HEK293 (cell line): ENCODE measurements at regions not wholly inside any gene's neighbourhood (a gene's known extent, or its start where the extent isn't known, plus 50 kb on each side); places are given as distances from the start of the nearest gene placed in this dataset.

Source experiments
- CTCF ChIA-PET: fragments of 350-600 bp; formaldehyde crosslinking; extraction: SDS; loops from one replicate; lab custom pipeline; 2021; ENCODE audit warnings: antibody characterized with exemption; lab: Yijun Ruan, JAX
- POLR2A ChIA-PET: fragments of 300-600 bp; formaldehyde crosslinking; extraction: SDS; loops from one replicate; lab custom pipeline; 2020; ENCODE audit warnings: antibody characterized with exemption, inconsistent platforms; lab: Yijun Ruan, JAX
- H3K27ac ChIP-seq: fragments of 200-500 bp; sonication (Bioruptor generic); 2 replicates; pipeline ENCODE4 v1.5.1; 2014; ENCODE audit warnings: low read depth, low read length, control low read depth, inconsistent platforms; ENCODE audit errors: extremely low read depth
- H3K36me3 ChIP-seq, 2 experiments: fragments of 200-500 bp in 1 of 2; sonication (Bioruptor generic) in 1 of 2; 1 replicate in 1 of 2; 2 replicates in 1 of 2; pipeline ENCODE4 v1.5.1; 2014 to 2017; ENCODE audit warnings: inconsistent platforms in 2 of 2, low read length in 2 of 2; ENCODE audit not compliant: control insufficient read depth in 2 of 2, insufficient read depth in 1 of 2
- H3K4me1 ChIP-seq: fragments of 200-500 bp; sonication (Bioruptor generic); 2 replicates; pipeline ENCODE4 v1.5.1; 2014; ENCODE audit warnings: mild to moderate bottlenecking, low read length, inconsistent platforms; ENCODE audit not compliant: control insufficient read depth, insufficient read depth
- H3K4me3 ChIP-seq: 2 replicates; pipeline ENCODE4 v1.5.1; 2011; ENCODE audit warnings: low read depth, mild to moderate bottlenecking, control low read depth, low read length, moderate library complexity
- H3K9me3 ChIP-seq: fragments of 200-500 bp; sonication (Bioruptor generic); 2 replicates; pipeline ENCODE4 v1.5.1; 2014; ENCODE audit warnings: low read depth, low read length, inconsistent platforms; ENCODE audit not compliant: control insufficient read depth, insufficient read depth
- ATF2 ChIP-seq: fragments of 450-650 bp; formaldehyde crosslinking; IDR thresholded peaks from 2 replicates; pipeline ENCODE4 v1.5.1; 2016; ENCODE audit warnings: missing biosample characterization, missing genetic modification characterization, low read depth
- PBX3 ChIP-seq: sonication (generic); formaldehyde crosslinking; IDR thresholded peaks from 2 replicates; pipeline ENCODE4 v1.8.1; 2022; ENCODE audit warnings: mild to moderate bottlenecking, moderate library complexity, missing genetic modification reagents
- PRDM6 ChIP-seq: fragments of 450-650 bp; formaldehyde crosslinking; IDR thresholded peaks from 2 replicates; pipeline ENCODE4 v1.5.1; 2017; ENCODE audit warnings: missing biosample characterization, missing genetic modification characterization
- SP3 ChIP-seq: fragments of 450-650 bp; formaldehyde crosslinking; IDR thresholded peaks from 2 replicates; pipeline ENCODE4 v1.5.1; 2016; ENCODE audit warnings: missing biosample characterization, missing genetic modification characterization
- ZBTB7A ChIP-seq: fragments of 450-650 bp; formaldehyde crosslinking; IDR thresholded peaks from 2 replicates; pipeline ENCODE4 v1.5.1; 2016; ENCODE audit warnings: low read depth, missing biosample characterization, missing genetic modification characterization
- ZNF140 ChIP-seq: fragments of 450-650 bp; formaldehyde crosslinking; IDR thresholded peaks from 2 replicates; pipeline ENCODE4 v1.5.1; 2016; ENCODE audit warnings: missing biosample characterization, missing genetic modification characterization
- ZNF548 ChIP-seq: fragments of 450-650 bp; formaldehyde crosslinking; IDR thresholded peaks from 2 replicates; pipeline ENCODE4 v1.5.1; 2016; ENCODE audit warnings: missing biosample characterization, missing genetic modification characterization
- ZNF560 ChIP-seq: fragments of 450-650 bp; formaldehyde crosslinking; IDR thresholded peaks from 2 replicates; pipeline ENCODE4 v1.5.1; 2017; ENCODE audit warnings: missing biosample characterization, missing genetic modification characterization, borderline replicate concordance
- ZNF580 ChIP-seq: fragments of 450-650 bp; formaldehyde crosslinking; IDR thresholded peaks from 2 replicates; pipeline ENCODE4 v1.5.1; 2016; ENCODE audit warnings: missing biosample characterization, missing genetic modification characterization
- ZNF610 ChIP-seq: fragments of 450-650 bp; formaldehyde crosslinking; IDR thresholded peaks from 2 replicates; pipeline ENCODE4 v1.5.1; 2016; ENCODE audit warnings: missing biosample characterization, missing genetic modification characterization, borderline replicate concordance
- ZNF830 ChIP-seq: fragments of 450-650 bp; IDR thresholded peaks from 2 replicates; pipeline ENCODE4 v1.5.0; 2018; ENCODE audit warnings: missing biosample characterization, missing genetic modification characterization, low read depth, mild to moderate bottlenecking, moderate library complexity
- ZNF837 ChIP-seq: fragments of 450-650 bp; formaldehyde crosslinking; IDR thresholded peaks from 2 replicates; pipeline ENCODE4 v1.5.1; 2016; ENCODE audit warnings: missing biosample characterization, missing genetic modification characterization
- ZSCAN4 ChIP-seq: fragments of 450-650 bp; formaldehyde crosslinking; IDR thresholded peaks from 2 replicates; pipeline ENCODE4 v1.5.1; 2017; ENCODE audit warnings: missing biosample characterization, missing genetic modification characterization

- no peak overlapping the region for H3K27ac ChIP-seq
- ChIA-PET POLR2A (no interaction called here), CTCF (interaction anchor here (0.7 kb wide), 1 partner anchor 755 kb away, joined by 4 read pairs; no protein-coding TSS in a partner anchor)
- H3K4me1 ChIP-seq, result no peaks in the 10 kb centered on the region
- TF ChIP-seq ZBTB7A (tag by site-specific recombination) (no peak), ZNF610 (no peak), ZNF830 (no peak), PRDM6 (tag by site-specific recombination) (no peak), PBX3 (no peak), ZNF560 (tag by site-specific recombination) (no peak), SP3 (no peak), ZNF140 (tag by site-specific recombination) (no peak), ZNF837 (tag by site-specific recombination) (no peak), ATF2 (tag by site-specific recombination) (no peak), ZSCAN4 (tag by site-specific recombination) (no peak), ZNF580 (tag by site-specific recombination) (no peak), ZNF548 (tag by site-specific recombination) (no peak)
- H3K9me3 ChIP-seq, result no peaks in the 10 kb centered on the region
- no peaks in the 10 kb centered on the region for H3K36me3 ChIP-seq
- no peak overlapping the region for H3K4me3 ChIP-seq
Observed at GRCh38 chr2:31467426-31467825, 52.9 kb upstream of the XDH start.
